ENCODE measurements at regions not wholly inside any gene's neighbourhood (a gene's known extent, or its start where the extent isn't known, plus 50 kb on each side); places are given as distances from the start of the nearest gene placed in this dataset.
A peak's percentile ranks its signal among the peaks of the same experiment; 100 is the strongest.

DNA sequence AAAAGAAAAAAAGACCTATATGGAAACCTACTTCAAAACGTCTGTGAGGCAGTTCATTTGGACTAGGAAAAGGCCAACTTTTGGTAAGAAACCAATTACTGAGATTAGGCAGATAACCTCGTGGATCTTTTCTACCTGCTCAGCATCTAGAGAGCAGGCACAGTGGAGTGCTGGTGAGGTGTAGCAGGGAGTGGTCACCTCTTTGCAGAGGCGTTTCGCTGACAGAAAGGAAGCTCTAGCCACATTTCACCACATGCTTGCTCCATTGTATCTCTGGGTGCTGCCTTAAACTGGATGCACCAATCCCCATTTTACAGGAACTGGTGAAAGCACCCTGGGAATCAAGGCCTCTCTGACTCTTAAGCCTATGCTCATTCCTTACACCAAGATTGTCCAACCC is 360.5 kb downstream of the LIG4 start:
- DNase-seq = no peak

- DNase-seq = no peak
Observed at GRCh38 chr13:107852072-107852471, 363.3 kb downstream of the LIG4 start.

DNA sequence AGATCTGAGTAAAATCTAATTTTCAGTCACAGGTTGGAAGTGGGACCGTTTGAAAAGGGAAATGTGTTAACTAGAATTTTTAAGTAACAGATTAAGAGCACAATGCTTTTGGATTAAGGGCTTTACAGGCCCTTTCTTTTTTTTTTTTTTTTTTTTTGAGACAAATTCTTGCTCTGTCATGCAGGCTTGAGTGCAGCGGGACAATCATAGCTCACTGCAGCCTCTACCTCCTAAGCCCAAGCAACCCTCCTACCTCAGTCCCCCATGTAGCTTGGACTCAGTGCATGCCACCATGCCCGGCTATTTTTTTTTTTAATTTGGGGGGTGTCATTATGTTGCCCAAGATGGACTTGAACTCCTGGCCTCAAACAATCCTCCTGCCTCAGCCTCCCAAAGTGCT is 363.7 kb downstream of the LIG4 start:
- DNase-seq = no peak

GRCh38 chr13:107847406-107847805 is 367.9 kb downstream of the LIG4 start:
- DNase-seq = peak; percentile 2

GRCh38 chr13:107846642-107847041 is 368.7 kb downstream of the LIG4 start:
- no peak for DNase-seq

DNA sequence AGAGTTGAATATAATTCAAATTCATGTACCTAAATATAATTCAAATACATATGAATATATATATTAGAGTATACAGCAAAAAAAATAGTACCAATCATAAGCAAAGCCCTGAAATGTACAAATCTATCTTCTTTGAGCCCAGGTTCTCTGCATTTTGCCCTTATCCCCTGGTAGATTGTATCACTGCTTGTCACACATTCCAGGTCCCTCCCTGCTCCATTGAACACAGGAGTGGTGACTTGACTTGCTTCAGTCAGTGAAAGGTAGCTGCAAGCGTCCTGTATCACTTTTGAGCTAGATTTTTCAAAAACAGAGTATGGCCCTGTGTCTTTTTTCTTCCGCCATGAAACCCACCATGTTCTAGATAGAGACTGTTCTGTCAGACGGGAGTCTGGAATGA is 369.4 kb downstream of the LIG4 start:
- DNase-seq = no peak

- no peak for DNase-seq
Observed at GRCh38 chr13:107843681-107844080, 371.7 kb downstream of the LIG4 start.

DNA sequence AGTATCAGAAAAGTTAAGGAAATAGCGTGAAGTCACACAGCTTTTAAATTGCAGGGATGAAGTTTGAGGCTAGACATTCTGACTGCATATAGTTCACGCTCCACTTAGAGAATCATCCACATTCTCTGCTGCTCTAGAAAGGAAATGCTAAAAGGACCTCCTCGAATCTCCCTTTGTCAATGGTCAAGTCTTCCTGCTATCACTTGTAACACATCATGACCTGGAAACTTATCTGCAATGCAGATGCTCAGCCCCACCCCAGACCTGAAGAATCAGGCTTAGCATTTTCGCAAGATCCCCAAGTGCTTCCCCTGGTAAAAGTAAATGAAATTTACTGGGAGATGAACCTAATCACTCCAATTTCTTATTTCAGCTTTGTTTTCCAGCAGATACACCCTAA is 372.1 kb downstream of the LIG4 start:
- no peak for DNase-seq

- peak; percentile 62 for DNase-seq
Observed at GRCh38 chr13:107842562-107843180, 372.7 kb downstream of the LIG4 start.

DNA sequence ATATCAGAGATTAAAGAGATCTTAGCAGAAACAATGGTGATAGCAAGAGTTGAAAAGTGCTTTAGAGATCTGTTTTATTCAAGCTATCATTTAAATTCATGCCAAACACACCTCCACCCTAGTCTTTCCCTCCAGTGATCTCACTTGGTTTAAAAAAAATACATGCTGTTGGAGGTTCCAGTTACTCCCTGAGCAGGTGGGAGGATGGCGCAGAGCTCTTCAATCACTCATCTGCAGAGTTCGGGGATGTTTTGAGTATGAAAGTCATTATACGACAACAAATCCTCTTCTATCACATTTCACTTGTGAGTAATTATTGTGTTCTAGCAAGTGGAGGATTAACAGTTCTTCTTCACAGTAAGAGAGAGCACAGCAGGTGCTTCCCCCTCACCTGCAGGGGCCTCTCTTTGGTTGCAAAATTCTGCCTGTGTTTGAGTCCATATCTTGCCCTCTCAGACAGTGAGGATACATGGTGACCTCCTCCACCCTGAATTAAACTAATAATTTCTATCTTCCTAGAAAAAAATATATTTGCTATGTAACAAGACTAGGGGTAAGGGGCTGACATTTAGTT is 376.7 kb downstream of the LIG4 start:
- no peak for DNase-seq

- no peak for DNase-seq
Observed at GRCh38 chr13:107836685-107837084, 378.7 kb downstream of the LIG4 start.

DNA sequence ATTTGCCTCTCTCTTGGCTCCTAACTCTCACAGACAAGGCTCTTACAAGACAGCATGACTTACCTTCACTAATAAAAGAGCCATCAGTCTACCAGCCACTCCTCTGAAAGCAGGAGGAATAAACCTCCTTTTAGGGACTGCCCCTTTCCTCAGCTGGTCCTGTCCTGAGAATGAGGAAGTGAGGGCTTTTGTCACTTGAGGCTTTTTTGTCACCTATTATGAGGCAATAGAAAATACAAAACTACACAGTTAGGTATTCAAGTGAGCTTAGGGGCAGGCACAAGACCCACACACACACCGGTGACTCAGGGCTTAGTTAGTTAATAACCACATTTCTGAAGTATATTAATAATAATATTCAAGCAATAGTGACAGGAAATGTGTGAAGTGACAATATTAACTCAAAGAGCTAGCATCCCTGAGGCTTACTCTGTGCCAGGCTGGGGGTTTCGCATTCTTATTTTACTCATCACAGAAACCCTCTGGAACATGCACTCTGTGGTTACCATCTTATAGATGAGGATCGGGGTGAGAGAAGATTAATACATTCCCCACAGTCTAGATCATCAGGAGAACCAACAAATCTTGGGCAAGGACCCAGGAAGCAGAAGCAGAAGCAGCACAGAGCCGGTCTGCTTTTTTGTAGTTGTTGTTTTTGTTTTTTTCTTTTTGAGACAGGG is 379.9 kb downstream of the LIG4 start:
- peak; percentile 85 for DNase-seq

- peak; percentile 42 for DNase-seq
Observed at GRCh38 chr13:107834717-107835116, 380.6 kb downstream of the LIG4 start.

DNA sequence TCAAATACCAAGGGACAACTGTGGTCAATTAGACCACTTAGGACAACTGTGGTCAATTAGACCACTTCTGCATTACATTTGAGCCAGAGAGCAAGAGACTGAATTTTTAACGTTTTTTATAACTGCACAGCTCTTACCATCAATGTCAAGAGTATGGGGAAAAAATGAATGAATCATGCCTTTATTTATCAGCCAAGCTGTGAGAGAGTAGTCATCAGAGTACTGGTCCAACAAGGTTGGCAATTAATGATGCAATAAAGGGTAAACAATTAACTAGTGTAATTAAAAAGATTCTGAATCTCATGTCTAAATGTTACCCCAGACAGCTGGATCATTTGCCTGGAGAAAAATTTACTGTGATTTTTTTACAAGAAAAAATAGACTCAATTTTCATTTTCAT is 381.1 kb downstream of the LIG4 start:
- DNase-seq = peak; percentile 11

DNA sequence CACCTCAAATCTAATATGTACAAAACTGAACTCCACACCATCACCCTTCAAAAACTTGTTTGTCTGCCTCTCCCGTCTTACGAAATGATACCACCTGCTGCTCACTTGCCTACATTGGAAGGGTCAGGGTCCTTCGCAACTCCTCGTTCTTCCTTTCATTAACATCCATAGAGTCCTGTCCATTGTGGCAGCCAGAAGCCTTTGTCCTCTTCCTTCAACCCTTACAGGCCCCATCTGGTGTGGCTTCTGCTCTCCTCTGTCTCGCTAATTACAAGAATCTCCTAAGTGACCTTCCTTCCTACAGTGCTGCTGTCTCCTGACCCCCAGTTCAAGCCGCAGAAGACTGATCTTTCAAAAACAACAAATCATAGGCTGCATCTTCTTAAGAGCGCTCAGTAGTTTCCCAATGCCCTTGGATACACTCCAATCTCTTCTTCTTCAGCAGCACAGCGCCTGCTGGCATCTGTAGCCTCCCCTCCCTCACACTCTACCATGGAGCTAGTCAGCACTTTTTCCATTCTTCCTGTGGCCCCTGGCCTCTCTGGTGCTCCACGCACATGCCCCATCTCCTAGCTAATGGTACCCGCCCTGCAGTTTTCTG is 382.7 kb downstream of the LIG4 start:
- DNase-seq = no peak

DNA sequence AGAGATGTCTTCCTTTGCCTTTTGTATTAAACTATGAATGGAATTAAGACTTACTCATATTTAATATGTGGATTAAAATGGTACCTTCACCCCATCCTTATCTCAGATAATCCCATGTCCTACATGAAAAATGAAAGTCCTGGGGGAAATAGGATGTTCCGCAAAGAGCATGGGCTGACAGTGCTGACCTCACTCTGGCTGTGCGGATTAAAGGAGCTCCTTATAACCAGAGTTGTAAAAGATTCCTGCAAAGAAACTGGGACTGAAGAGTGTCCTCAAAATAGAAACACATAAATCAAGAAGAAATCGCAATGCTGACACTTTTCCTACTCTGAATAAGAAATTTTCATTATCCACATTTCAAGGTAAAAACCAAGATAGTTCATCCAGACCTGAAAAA is 384.5 kb downstream of the LIG4 start:
- no peak for DNase-seq

- no peak for DNase-seq
Observed at GRCh38 chr13:107827840-107828549, 387.3 kb downstream of the LIG4 start.

GRCh38 chr13:107824635-107825034 is 390.7 kb downstream of the LIG4 start:
- no peak for DNase-seq

DNA sequence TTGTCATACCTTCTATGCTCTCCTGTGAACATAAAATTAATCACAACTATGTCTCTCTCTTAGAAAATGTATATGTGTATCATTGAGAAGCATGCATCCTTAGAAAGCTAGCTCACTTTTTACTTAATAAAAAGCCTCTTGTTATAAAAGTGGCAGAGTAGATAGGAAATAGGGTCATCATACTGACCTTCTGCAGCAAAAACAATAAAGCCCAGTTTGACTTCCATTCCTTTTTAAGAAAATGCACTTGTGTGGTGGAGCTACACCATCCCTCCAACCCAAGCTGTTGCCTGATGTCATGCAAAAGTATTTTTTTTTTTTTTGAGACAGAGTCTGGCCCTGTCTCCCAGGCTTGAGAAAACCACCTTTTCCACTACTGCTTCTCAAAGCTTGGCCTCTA is 393.3 kb downstream of the LIG4 start:
- DNase-seq = no peak

- no peak for DNase-seq
Observed at GRCh38 chr13:107821492-107821891, 393.8 kb downstream of the LIG4 start.

- no peak for DNase-seq
Observed at GRCh38 chr13:107819071-107819470, 396.3 kb downstream of the LIG4 start.

GRCh38 chr13:107817647-107818287 is 397.6 kb downstream of the LIG4 start:
- no peak for DNase-seq

DNA sequence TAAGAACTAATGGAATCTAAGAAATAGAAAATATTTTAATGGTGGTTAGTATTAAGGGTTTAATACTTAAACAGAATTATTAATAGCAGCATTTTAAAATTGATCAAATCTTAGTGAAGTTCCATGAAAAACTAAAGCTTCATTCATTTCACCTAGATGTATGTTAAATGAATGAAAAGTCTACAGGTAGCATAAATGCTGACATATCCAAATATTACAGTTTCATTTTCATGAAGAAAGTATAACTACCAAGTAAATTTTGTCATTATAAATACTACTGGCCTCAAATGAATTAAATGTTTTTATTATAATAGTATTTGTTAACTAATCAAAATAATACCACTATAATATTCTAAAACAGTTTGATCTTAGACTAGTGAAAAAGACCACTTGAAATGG is 403.3 kb downstream of the LIG4 start:
- DNase-seq = no peak

Data from fibroblast of skin of right biceps (primary cell).